Kidney (tissue), 13 donors: ENCODE measurements at regions not wholly inside any gene's neighbourhood (a gene's known extent, or its start where the extent isn't known, plus 50 kb on each side); places are given as distances from the start of the nearest gene placed in this dataset.
A peak's percentile ranks its signal among the peaks of the same experiment; 100 is the strongest.

Source experiments
- DNase-seq, 5 donors: peaks; one replicate each; pipeline ENCODE4 v3.0.0-alpha.2; 2013 to 2020
- FAIRE-seq: peaks from 2 replicates; lab custom pipeline; 2012; peaks lifted over from hg19 to GRCh38; lab: Jason Lieb, UNC
- H3K27ac ChIP-seq, 2 donors: one replicate each; pipeline ENCODE4 v1.7.0; 2013; ENCODE audit warnings: low read depth in 2 of 2, low read length in 2 of 2, inconsistent platforms in 1 of 2
- H3K27me3 ChIP-seq: one replicate; pipeline ENCODE4 v1.7.1; 2013; ENCODE audit warnings: low read length, inconsistent platforms; ENCODE audit not compliant: control insufficient read depth, insufficient read depth
- H3K36me3 ChIP-seq, 3 donors: one replicate each; pipeline versions ENCODE4 v1.7.0 to v1.7.1; 2013; ENCODE audit warnings: low read length in 3 of 3, control low read depth in 1 of 3, inconsistent platforms in 1 of 3; ENCODE audit not compliant: insufficient read depth in 3 of 3, control insufficient read depth in 2 of 3
- H3K4me1 ChIP-seq, 3 donors: one replicate each; pipeline versions ENCODE4 v1.7.0 to v1.7.1; 2013; ENCODE audit warnings: low read length in 3 of 3, inconsistent platforms in 1 of 3, low read depth in 1 of 3; ENCODE audit not compliant: control insufficient read depth in 2 of 3, insufficient read depth in 2 of 3
- H3K4me3 ChIP-seq, 3 donors: one replicate each; pipeline versions ENCODE4 v1.7.0 to v1.8.1; 2013; ENCODE audit warnings: low read length in 3 of 3, control low read depth in 1 of 3, inconsistent platforms in 1 of 3
- H3K9ac ChIP-seq, 3 donors: one replicate each; pipeline versions ENCODE4 v1.7.0 to v1.7.1; 2013; ENCODE audit warnings: low read length in 3 of 3, control low read depth in 1 of 3, inconsistent platforms in 1 of 3
- H3K9me3 ChIP-seq, 3 donors: one replicate each; pipeline versions ENCODE4 v1.7.0 to v1.7.1; 2013; ENCODE audit warnings: low read length in 3 of 3, control low read depth in 1 of 3, inconsistent platforms in 1 of 3; ENCODE audit not compliant: control insufficient read depth in 2 of 3, insufficient read depth in 1 of 3
- intact Hi-C: fragments of 100-400 bp; cut with DNase I; formaldehyde crosslinking; loops from one replicate; pipeline ENCODE4 v1.11.1; 2022
- TF ChIP-seq, protein P1 (sequence below): IDR thresholded peaks from 3 replicates; pipeline ENCODE4 v1.5.1; 2012; ENCODE audit warnings: mild to moderate bottlenecking, moderate library complexity, borderline replicate concordance; ENCODE audit not compliant: insufficient read depth; ENCODE audit errors: extremely low read depth
- donor health status: control.
- donor health status: control.
- donor health status: control.
- donor health status: control.
- donor health status: control.
- donor health status: DM: yes; HTN: yes; CAD: no.
- donor health status: Normal renal cell carcinoma (clear cell type).

DNA sequence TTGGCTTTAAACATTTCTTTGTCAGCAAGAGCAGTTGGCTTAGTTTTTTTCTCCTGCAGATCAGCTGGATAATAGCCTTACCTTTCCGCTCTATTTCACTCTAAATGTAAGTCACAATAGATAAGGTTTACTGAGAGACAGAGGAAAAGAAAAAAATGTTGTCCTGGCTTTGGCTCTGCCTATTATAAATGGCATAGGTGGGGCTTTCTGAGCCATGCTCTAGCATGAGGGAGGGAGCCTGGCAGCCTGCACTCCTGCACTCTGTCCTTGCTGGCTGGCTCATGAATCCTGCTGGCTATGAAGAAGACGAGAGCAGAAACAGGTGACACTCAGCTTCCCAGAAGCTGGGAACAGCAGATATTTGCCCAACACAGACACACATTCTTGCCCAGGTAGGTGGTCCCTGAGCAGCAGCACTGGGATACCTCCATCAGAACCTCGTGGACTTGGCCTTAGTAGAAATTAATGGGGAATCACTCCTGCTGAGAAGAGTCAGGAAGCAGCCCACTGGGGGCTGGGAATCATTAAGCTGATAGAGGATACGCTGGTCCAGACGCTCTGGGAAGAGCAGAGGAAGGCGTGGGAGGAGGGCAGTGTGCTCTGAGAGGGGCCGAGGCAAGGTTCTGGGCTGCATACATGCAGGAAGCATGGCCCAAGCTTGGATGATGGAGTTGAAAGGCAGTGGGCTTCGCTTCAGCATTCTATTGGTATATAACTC is 514.4 kb upstream of the HS6ST1 start:
- TF ChIP-seq, protein P1, sequence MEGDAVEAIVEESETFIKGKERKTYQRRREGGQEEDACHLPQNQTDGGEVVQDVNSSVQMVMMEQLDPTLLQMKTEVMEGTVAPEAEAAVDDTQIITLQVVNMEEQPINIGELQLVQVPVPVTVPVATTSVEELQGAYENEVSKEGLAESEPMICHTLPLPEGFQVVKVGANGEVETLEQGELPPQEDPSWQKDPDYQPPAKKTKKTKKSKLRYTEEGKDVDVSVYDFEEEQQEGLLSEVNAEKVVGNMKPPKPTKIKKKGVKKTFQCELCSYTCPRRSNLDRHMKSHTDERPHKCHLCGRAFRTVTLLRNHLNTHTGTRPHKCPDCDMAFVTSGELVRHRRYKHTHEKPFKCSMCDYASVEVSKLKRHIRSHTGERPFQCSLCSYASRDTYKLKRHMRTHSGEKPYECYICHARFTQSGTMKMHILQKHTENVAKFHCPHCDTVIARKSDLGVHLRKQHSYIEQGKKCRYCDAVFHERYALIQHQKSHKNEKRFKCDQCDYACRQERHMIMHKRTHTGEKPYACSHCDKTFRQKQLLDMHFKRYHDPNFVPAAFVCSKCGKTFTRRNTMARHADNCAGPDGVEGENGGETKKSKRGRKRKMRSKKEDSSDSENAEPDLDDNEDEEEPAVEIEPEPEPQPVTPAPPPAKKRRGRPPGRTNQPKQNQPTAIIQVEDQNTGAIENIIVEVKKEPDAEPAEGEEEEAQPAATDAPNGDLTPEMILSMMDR: no peak
- no peak overlapping the region for H3K9ac ChIP-seq
- DNase-seq (peak in 3 of 5 donors; percentile 35 to 62 (median 50)), FAIRE-seq (no peak)
- H3K27me3 ChIP-seq: no peaks in the 10 kb centered on the region
- no peak overlapping the region for H3K4me3 ChIP-seq
- intact Hi-C loops: no loop called here
- H3K27ac ChIP-seq: no peak overlapping the region
- H3K9me3 ChIP-seq: no peaks in the 10 kb centered on the region
- no peaks in the 10 kb centered on the region for H3K36me3 ChIP-seq
- H3K4me1 ChIP-seq: no peaks in the 10 kb centered on the region

DNA sequence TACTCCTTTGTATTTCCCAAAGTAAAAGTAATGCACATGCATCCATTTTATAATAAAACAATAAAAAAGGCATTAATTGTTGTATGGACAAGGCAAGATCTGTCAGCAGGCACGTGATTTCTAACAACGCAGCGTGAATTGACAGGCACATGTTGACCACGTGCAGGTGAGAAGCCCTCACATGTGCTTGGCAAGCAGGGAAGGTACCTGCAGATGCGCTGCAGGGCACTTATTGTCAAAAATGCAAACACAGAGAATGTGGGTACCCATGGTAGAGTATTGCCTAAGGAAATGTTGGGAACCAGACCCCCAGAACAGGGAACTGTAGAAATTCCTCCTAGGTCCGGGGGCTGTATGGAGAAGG is 515.0 kb upstream of the HS6ST1 start:
- Histone ChIP-seq H3K27me3 (no peaks in the 10 kb centered on the region), H3K9ac (no peak overlapping the region), H3K4me1 (no peaks in the 10 kb centered on the region), H3K36me3 (no peaks in the 10 kb centered on the region), H3K9me3 (no peaks in the 10 kb centered on the region), H3K27ac (no peak overlapping the region), H3K4me3 (no peak overlapping the region)
- DNase-seq (no peak), FAIRE-seq (no peak)
- intact Hi-C loops: no loop called here
- TF ChIP-seq, protein P1: no peak

DNA sequence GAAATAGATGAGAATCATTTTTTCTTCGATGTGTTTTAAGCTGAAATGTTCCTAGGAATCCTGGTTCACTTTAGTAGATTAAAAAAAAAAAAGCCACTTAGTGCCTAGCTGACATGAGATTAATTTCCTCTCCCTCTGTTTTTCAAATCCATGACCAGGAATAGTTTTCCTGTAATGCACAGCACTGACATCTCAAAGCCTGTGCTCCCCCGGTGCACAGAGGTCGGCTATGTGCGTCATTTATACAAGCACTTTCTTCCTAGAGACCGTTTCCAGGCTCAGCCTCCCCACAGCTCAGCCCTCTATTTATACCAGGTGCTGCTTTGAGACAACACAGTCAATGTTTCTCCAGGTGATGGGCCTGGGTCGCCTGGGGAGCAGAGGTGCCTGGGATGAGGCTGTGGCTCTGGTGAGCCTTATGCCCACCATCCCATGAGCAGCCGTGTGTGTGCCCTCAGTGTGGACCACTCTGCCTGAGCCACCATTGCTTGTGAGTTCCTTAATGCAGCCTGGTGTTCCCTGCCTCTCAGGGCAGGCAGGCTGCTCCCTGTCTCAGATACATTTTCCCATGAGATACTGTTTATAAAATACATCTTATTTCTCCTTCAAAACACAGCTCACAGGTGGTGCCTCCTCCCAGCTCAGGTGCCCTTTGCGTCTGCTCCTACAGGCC is 515.7 kb upstream of the HS6ST1 start:
- H3K4me1 ChIP-seq: no peaks in the 10 kb centered on the region
- no peaks in the 10 kb centered on the region for H3K27me3 ChIP-seq
- H3K4me3 ChIP-seq: no peak overlapping the region
- no peaks in the 10 kb centered on the region for H3K9me3 ChIP-seq
- no peak overlapping the region for H3K9ac ChIP-seq
- FAIRE-seq (no peak), DNase-seq (peak in 2 of 5 donors; percentile 19 to 57)
- H3K36me3 ChIP-seq: no peaks in the 10 kb centered on the region
- no peak overlapping the region for H3K27ac ChIP-seq
- TF ChIP-seq, protein P1: no peak
- intact Hi-C loops: no loop called here
